ENCODE measurements at regions not wholly inside any gene's neighbourhood (a gene's known extent, or its start where the extent isn't known, plus 50 kb on each side); places are given as distances from the start of the nearest gene placed in this dataset.

GRCh38 chr6:155708100-155708499, 252.5 kb upstream of the NOX3 start:
- Histone ChIP-seq H3K4me3 (ENCODE audit: low read length) (no peak overlapping the region), H3K27ac (ENCODE audit: low read length) (no peak overlapping the region), H3K36me3 (ENCODE audit: control insufficient read depth, insufficient read depth, low read length) (no peaks in the 10 kb centered on the region), H3K4me1 (ENCODE audit: control insufficient read depth, insufficient read depth, low read length) (peaks cover 14% of the 10 kb centered on the region), H3K27me3 (ENCODE audit: control insufficient read depth, insufficient read depth, low read length) (no peaks in the 10 kb centered on the region), H3K9me3 (ENCODE audit: control insufficient read depth, low read depth, low read length) (peaks cover 3% of the 10 kb centered on the region)
- DNase-seq, result no peak
- WGBS (ENCODE audit: insufficient coverage, low lambda C conversion rate), result no CpG with 5 or more reads among the region's 5 CpGs

- H3K9me3 ChIP-seq (ENCODE audit: control insufficient read depth, low read depth, low read length), result peaks cover 3% of the 10 kb centered on the region
- no peak overlapping the region for H3K4me3 ChIP-seq (ENCODE audit: low read length)
- H3K27me3 ChIP-seq (ENCODE audit: control insufficient read depth, insufficient read depth, low read length), result no peaks in the 10 kb centered on the region
- 78% methylated on average over 1 of the region's 1 CpG for WGBS (ENCODE audit: insufficient coverage, low lambda C conversion rate)
- no peak for DNase-seq
- no peaks in the 10 kb centered on the region for H3K36me3 ChIP-seq (ENCODE audit: control insufficient read depth, insufficient read depth, low read length)
- H3K4me1 ChIP-seq (ENCODE audit: control insufficient read depth, insufficient read depth, low read length), result peaks cover 14% of the 10 kb centered on the region
- H3K27ac ChIP-seq (ENCODE audit: low read length), result peak overlapping the region; percentile 17
These were observed 251.2 kb upstream of the NOX3 start for GRCh38 chr6:155706806-155707205.

GRCh38 chr6:155706341-155706740, 250.7 kb upstream of the NOX3 start:
- WGBS (ENCODE audit: insufficient coverage, low lambda C conversion rate), result no CpG with 5 or more reads among the region's 2 CpGs
- Histone ChIP-seq H3K4me1 (ENCODE audit: control insufficient read depth, insufficient read depth, low read length) (peaks cover 14% of the 10 kb centered on the region), H3K27ac (ENCODE audit: low read length) (peak overlapping the region; percentile 17), H3K36me3 (ENCODE audit: control insufficient read depth, insufficient read depth, low read length) (no peaks in the 10 kb centered on the region), H3K27me3 (ENCODE audit: control insufficient read depth, insufficient read depth, low read length) (no peaks in the 10 kb centered on the region), H3K4me3 (ENCODE audit: low read length) (no peak overlapping the region), H3K9me3 (ENCODE audit: control insufficient read depth, low read depth, low read length) (peaks cover 3% of the 10 kb centered on the region)
- DNase-seq, result peak; percentile 16 to 56

GRCh38 chr6:155701342-155701741, 245.7 kb upstream of the NOX3 start:
- no peak for DNase-seq
- Histone ChIP-seq H3K27ac (ENCODE audit: low read length) (no peak overlapping the region), H3K27me3 (ENCODE audit: control insufficient read depth, insufficient read depth, low read length) (no peaks in the 10 kb centered on the region), H3K36me3 (ENCODE audit: control insufficient read depth, insufficient read depth, low read length) (no peaks in the 10 kb centered on the region), H3K4me3 (ENCODE audit: low read length) (no peak overlapping the region), H3K4me1 (ENCODE audit: control insufficient read depth, insufficient read depth, low read length) (peaks cover 16% of the 10 kb centered on the region), H3K9me3 (ENCODE audit: control insufficient read depth, low read depth, low read length) (no peaks in the 10 kb centered on the region)
- 93% methylated on average over 2 of the region's 6 CpGs for WGBS (ENCODE audit: insufficient coverage, low lambda C conversion rate)

GRCh38 chr6:155695495-155695894, 239.9 kb upstream of the NOX3 start:
- Histone ChIP-seq H3K9me3 (ENCODE audit: control insufficient read depth, low read depth, low read length) (no peaks in the 10 kb centered on the region), H3K4me1 (ENCODE audit: control insufficient read depth, insufficient read depth, low read length) (peaks cover 34% of the 10 kb centered on the region), H3K4me3 (ENCODE audit: low read length) (no peak overlapping the region), H3K27me3 (ENCODE audit: control insufficient read depth, insufficient read depth, low read length) (no peaks in the 10 kb centered on the region), H3K27ac (ENCODE audit: low read length) (peak overlapping the region; percentile 97), H3K36me3 (ENCODE audit: control insufficient read depth, insufficient read depth, low read length) (no peaks in the 10 kb centered on the region)
- DNase-seq, result no peak
- no CpG with 5 or more reads among the region's 7 CpGs for WGBS (ENCODE audit: insufficient coverage, low lambda C conversion rate)

- WGBS (ENCODE audit: insufficient coverage, low lambda C conversion rate), result no CpG with 5 or more reads among the region's 3 CpGs
- DNase-seq, result no peak
These were observed 238.8 kb upstream of the NOX3 start for GRCh38 chr6:155694419-155694790.

GRCh38 chr6:155693573-155694418, 238.2 kb upstream of the NOX3 start:
- WGBS (ENCODE audit: insufficient coverage, low lambda C conversion rate), result 17% methylated on average over 6 of the region's 10 CpGs
- no peaks in the 10 kb centered on the region for H3K36me3 ChIP-seq (ENCODE audit: control insufficient read depth, insufficient read depth, low read length)
- H3K9me3 ChIP-seq (ENCODE audit: control insufficient read depth, low read depth, low read length), result no peaks in the 10 kb centered on the region
- no peaks in the 10 kb centered on the region for H3K27me3 ChIP-seq (ENCODE audit: control insufficient read depth, insufficient read depth, low read length)
- H3K27ac ChIP-seq (ENCODE audit: low read length), result peak overlapping the region; percentile 97
- H3K4me1 ChIP-seq (ENCODE audit: control insufficient read depth, insufficient read depth, low read length), result peaks cover 34% of the 10 kb centered on the region
- H3K4me3 ChIP-seq (ENCODE audit: low read length), result no peak overlapping the region
- peak; percentile 78 to 95 for DNase-seq

More at GRCh38 chr6:155694419-155694790, 238.8 kb upstream of the NOX3 start:
- no peak overlapping the region for H3K4me3 ChIP-seq (ENCODE audit: low read length)
- no peaks in the 10 kb centered on the region for H3K36me3 ChIP-seq (ENCODE audit: control insufficient read depth, insufficient read depth, low read length)
- no peaks in the 10 kb centered on the region for H3K9me3 ChIP-seq (ENCODE audit: control insufficient read depth, low read depth, low read length)
- peaks cover 34% of the 10 kb centered on the region for H3K4me1 ChIP-seq (ENCODE audit: control insufficient read depth, insufficient read depth, low read length)
- no peaks in the 10 kb centered on the region for H3K27me3 ChIP-seq (ENCODE audit: control insufficient read depth, insufficient read depth, low read length)
- peak overlapping the region; percentile 97 for H3K27ac ChIP-seq (ENCODE audit: low read length)

- Histone ChIP-seq H3K4me1 (ENCODE audit: control insufficient read depth, insufficient read depth, low read length) (peaks cover 21% of the 10 kb centered on the region), H3K4me3 (ENCODE audit: low read length) (no peak overlapping the region), H3K27ac (ENCODE audit: low read length) (no peak overlapping the region), H3K9me3 (ENCODE audit: control insufficient read depth, low read depth, low read length) (no peaks in the 10 kb centered on the region), H3K27me3 (ENCODE audit: control insufficient read depth, insufficient read depth, low read length) (no peaks in the 10 kb centered on the region), H3K36me3 (ENCODE audit: control insufficient read depth, insufficient read depth, low read length) (no peaks in the 10 kb centered on the region)
- WGBS (ENCODE audit: insufficient coverage, low lambda C conversion rate), result 100% methylated on average over 1 of the region's 3 CpGs
- no peak for DNase-seq
These were observed 235.2 kb upstream of the NOX3 start for GRCh38 chr6:155690820-155691219.

GRCh38 chr6:155687645-155688044, 232.0 kb upstream of the NOX3 start:
- Histone ChIP-seq H3K36me3 (ENCODE audit: control insufficient read depth, insufficient read depth, low read length) (no peaks in the 10 kb centered on the region), H3K4me1 (ENCODE audit: control insufficient read depth, insufficient read depth, low read length) (peaks cover 5% of the 10 kb centered on the region), H3K9me3 (ENCODE audit: control insufficient read depth, low read depth, low read length) (no peaks in the 10 kb centered on the region), H3K27me3 (ENCODE audit: control insufficient read depth, insufficient read depth, low read length) (no peaks in the 10 kb centered on the region), H3K4me3 (ENCODE audit: low read length) (no peak overlapping the region), H3K27ac (ENCODE audit: low read length) (no peak overlapping the region)
- 89% methylated on average over 1 of the region's 6 CpGs for WGBS (ENCODE audit: insufficient coverage, low lambda C conversion rate)
- no peak for DNase-seq

- H3K9me3 ChIP-seq (ENCODE audit: control insufficient read depth, low read depth, low read length), result no peaks in the 10 kb centered on the region
- WGBS (ENCODE audit: insufficient coverage, low lambda C conversion rate), result 95% methylated on average over 4 of the region's 5 CpGs
- no peak for DNase-seq
- no peaks in the 10 kb centered on the region for H3K36me3 ChIP-seq (ENCODE audit: control insufficient read depth, insufficient read depth, low read length)
- H3K4me3 ChIP-seq (ENCODE audit: low read length), result no peak overlapping the region
- H3K4me1 ChIP-seq (ENCODE audit: control insufficient read depth, insufficient read depth, low read length), result no peaks in the 10 kb centered on the region
- no peak overlapping the region for H3K27ac ChIP-seq (ENCODE audit: low read length)
- no peaks in the 10 kb centered on the region for H3K27me3 ChIP-seq (ENCODE audit: control insufficient read depth, insufficient read depth, low read length)
These were observed 229.0 kb upstream of the NOX3 start for GRCh38 chr6:155684416-155685196.

Data from large intestine (tissue), 3 donors.